HT1080 (cell line): ENCODE measurements at regions not wholly inside any gene's neighbourhood (a gene's known extent, or its start where the extent isn't known, plus 50 kb on each side); places are given as distances from the start of the nearest gene placed in this dataset.

Source experiments
- DNase-seq: peaks from one replicate; pipeline ENCODE4 v3.0.0-alpha.2; 2015; ENCODE audit warnings: low read depth

DNA sequence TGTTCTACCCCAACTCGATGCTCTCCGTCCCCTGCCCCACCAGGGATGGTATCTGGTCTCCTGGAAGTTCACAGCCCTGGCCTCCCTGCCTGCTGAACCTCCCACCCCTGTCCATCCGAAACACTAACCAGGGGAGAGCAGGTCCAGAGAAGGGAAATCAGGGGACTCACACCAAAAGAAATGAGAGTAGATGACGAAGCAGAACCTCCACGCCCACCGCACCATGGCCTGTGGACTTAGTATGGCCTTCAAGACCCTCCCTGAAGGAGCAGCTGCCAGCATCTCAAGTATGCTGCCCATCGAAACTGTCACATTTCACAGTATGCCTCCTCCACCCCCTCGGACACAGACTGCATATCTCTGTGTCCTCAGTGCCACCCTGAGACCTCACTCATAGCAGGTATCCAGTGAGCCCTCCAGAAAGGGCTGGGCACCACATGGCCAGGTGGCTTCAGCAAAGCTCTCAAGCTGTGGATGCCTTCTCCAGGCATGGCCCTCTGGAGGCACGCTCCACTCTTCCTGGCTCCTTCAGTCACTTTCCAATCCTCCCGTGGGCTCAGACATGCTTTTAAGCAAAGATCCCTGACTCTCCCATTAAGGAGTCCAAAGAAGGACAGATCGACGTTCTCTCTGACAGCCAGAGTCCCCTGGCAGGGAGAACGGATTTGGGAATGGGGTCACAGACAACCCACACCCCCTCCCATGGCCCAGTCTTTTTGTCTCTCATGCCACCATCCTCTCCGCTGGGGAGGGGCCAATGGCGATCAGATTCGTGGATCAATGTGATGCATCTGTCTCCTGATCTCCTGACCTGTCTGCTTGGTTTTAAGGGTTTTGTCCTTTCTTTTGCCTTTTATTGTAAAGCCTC is 158.4 kb downstream of the ANKRD60 start:
- no peak for DNase-seq

DNA sequence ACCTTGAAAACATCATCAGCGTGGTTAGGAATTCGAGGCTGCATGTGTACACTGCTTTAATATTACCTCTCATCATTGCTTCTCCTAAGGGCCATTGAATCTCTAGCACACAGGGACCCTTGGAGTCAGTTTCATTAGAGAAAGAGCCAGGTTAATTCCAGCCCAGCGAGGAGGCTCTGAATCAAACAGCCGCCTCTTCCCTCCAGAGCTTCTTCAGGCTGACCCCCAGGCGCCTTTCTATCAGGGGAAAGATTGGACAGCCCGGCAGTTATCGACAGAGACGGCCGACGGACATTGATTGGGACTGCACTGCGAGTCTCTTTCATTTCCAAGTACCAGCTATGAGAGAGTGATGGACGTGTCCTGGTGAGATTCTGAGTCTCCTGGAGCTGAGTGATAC is 159.2 kb downstream of the ANKRD60 start:
- DNase-seq: no peak

DNA sequence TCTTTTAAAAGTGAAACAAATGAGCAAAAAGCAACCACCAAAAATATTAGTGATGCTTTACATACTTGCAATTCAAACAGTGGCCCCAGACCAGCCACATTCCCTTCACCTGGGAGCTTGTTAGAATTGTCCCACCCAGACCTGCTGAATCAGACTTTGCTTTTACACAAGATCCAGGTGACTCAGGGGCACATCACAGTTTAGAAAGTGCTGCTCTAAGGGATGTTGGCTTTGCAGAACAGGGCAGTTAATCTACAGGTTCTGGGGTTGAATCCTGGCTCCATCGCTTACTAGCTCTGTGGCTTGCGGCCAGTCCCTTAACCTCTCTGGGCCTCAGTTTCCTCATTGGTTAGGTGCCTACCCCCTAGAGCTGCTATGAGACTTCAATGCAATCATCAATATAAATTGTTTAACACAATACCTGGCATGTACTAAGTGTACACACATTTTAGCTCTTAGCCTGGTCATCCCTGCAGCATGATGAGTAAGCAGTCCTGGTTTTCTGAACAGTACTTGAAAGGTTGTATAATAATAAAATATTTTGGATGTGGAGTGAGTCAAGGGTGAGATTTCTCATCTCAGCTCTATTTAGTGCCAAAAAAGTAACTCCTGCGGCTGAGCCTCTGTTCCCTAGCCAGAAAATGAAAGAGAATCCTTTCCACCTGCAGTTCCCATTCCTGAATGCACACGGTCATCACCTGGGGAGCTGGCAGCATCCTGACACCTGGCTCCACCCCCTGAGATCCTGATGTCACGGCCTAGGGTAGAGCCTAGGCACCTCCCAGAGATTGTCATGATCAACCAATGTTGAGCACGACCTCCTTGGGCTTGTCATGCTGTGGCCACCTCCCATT is 162.7 kb downstream of the ANKRD60 start:
- DNase-seq: peak; percentile 51

DNA sequence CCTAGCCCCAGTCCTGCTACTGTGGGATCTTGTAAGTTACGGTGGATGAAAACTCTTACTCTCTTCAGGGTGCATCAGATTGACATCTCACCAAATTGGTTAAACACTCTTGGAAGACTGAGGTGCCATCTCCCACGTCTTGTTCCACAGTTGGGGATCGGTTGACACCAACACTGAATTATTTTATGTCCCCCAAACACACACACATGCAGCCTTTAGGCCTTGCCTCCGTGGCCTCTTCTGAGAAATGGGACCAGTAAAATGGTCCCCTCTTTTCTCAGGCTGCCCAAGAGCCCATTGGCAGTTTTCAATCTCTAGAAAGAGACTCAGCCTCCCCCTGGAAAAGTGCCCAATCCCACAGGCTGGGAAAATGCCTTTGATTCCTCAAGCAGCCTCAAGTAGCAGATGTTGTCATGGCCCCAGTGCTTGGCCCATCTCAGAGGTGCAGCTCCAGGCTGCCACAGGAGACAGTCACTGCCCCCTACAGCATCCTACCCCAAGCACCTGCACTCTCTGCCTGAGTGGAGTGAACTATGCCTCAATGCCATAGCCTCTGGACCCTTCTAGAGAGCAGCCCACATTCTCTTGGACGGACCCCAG is 163.9 kb downstream of the ANKRD60 start:
- no peak for DNase-seq

DNA sequence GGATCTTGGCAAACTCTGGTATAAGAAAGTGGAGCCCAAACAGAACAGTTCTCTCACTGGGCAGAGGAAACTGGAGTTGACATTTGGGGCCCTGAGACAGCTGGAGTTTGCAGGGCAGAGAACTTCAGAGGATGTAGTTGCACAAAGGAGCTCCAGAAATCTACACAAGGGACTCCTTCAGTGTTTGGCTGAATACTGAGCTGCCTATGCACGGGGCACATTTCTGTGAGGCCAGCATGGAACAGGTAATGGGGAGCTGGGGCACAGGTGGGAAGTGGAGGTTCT is 169.3 kb downstream of the ANKRD60 start:
- DNase-seq: no peak

DNA sequence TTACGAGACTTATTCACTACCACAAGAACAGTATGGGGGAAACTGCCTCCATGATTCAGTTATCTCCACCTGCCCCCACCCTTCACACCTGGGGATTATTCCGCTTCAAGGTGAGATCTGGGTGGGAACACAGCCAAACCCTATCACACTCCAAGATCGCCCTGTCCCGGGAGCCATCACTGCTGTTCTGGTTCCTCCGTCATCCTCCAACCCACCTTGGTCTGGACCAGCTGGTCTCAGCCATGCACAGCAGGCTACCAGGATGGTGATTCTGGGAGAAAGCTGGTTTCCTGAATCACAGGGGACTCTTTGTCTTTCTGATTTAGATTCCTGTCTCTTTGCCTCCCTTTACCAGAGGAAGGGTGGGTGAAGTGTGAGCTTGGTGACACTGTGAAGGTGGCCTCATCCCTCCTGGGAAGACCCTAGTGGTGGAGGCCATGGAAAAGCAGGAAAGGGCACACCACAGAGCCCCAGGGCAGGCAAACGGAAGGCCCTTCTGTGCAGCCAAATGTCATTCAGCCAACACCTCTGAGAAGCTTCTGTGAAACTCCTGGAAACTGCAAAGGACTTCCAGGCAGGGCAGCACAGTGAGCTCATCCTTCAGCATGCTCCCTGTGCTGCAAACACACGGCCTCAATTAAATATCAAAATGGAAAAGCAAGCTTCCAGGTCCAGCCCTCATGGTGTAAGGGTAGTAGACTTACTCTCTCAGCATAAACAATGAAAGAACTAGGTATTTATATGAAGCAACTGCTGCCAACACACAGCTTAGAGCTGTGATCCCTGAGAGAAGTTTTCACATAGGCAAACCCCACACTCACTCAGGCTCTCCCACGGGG is 169.8 kb downstream of the ANKRD60 start:
- DNase-seq: no peak

DNA sequence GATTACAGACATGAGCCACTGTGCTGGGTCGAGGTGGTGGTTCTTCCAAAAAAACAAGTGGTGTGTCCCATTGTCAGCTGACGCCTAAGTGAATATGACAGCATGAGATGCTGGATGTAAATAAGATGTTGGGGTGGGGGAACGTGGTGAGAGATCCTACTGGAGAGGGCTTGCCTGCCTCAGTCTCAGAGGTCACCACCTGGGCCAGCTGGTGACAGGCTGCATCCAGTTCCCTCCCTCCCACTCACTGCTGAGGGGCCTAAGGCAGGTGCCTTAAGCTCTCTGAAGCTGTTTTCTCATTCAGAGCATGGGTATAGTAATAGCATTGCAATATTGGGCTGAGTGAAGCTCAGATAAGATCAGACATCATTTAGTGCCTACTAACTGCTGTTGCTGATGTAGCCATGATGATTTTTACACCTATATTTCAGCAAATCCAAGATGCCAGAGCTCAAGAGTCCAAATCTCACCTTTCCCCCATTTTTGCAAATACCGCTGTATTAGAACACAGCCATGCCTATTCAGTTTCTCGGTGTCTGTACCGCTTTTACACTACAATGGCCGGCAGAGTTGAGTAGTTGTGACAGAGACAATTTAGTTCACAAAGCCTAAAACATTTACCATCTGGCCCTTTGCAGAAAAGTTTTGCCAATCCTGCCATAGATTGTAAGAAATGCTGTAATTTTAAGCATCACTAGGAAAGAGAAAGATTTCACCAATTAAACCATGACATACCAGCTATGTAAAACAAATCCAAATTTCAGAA is 171.3 kb downstream of the ANKRD60 start:
- DNase-seq: no peak

DNA sequence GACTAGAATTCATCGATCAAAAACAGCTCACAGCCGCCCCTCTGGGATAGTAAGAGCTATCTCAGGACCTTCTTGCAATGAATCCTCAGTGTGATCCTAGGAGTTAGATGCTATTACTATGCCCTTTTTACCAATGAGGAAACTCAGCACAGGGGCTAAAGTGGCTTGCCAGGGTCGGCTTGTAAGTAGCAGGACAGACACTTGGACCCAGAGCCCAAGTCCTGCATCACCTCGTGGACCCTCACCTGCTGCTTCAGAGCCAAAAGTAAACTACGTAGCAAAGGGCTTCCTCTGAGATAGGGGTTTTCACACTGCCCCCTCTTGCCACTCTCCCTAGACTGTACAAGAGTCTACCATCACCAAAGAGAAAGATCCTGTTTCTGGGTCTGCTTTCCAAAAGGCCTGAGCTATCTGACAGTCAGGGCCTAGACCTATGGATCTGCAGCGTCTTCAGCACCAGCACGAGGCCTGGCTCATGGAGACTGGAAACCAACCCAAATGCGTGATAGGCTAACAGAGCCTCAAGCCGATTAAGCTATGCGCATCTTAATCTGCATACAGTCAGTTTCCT is 172.3 kb downstream of the ANKRD60 start:
- DNase-seq: no peak

DNA sequence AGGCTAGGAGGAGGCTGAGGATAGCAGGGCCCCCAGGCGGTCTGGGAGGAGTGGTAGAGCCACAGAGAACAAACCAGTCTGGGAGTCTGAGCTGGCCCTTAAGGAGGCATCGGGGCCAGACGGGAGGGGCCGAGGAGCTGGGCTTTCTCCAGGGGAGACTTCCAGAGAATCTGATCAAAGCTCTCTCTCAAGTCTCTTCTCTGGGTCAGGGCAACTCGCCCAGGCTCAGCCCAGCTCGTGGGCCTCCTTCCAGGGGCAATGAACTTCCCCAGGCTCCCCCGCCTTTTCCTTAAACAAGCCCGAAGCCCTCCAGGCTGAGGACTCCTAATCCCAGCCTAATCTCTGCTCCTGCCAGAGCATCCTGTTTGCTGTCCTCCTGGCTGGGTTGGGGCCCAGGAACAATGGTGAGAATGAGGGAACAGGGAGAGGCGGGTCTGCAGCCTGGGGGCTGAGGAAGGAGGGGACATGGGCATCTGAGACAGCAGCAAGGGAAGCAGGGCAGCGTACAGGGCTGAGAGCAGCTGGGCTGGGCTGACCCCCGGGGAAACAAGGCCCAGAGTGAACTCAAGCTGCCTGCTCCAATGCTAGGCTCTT is 173.6 kb downstream of the ANKRD60 start:
- DNase-seq: no peak

DNA sequence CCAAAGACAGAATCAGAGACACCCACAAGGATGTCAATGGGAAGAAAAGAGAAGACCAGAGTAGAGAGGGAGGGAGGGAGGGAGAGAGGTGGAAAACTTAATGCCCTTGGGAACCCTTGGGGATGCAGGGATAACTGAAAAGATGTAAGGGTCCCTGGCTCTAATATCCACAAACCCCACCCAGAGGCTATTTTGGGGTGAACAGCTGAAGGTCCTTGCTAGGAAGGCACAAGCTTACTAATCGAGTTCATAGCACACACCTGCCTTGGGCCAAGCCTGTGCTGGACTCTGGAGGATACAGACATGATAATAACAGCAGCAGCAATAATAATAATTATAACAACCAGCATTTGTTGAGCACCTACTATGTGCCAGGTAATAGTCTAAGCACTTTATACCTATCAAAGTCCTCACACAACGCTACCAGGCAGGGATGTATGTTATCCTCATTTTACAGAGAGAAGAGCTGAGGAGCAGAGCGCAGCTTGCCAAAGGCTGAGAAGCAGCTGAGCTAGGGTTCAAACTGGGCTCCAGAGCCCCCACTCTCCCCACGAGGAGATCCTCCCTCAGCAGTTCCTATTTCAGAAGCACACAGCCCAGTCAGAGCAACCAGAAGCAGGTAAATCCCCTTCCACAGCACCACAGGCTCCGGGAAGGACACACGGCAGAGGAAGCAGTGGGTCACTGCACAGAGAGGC is 174.2 kb downstream of the ANKRD60 start:
- no peak for DNase-seq

DNA sequence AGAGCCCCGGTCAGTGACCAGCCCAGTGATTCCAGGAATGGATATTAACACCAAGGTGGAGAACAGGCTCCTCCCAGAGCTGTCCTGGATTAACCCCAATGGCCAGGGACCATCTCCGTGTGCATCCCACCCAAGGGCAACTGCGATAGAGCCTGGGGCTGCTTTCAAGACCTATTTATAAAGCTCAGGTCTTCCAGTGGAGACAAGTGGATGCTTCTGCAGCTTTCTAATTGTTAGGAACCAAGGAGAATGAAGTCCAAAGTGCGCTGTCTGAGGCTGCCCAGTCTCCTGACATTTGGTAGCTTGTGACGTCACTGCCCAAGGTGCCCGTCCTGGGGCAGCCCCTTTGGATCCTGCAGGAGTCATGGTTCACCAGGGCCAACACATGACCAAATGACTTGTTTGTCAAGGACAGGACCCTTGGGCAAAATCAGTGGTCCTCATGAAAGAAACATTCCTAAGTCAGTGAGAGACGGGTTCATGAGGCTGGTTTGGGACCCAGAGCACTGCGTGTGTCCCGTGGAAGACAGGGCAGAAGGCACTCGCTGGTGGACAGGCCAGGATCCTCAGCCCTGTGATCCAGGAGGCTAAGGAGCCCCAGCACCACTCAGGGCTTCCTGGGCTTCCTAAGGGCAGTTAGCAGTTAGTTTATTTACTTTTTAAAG is 174.9 kb downstream of the ANKRD60 start:
- DNase-seq: no peak

DNA sequence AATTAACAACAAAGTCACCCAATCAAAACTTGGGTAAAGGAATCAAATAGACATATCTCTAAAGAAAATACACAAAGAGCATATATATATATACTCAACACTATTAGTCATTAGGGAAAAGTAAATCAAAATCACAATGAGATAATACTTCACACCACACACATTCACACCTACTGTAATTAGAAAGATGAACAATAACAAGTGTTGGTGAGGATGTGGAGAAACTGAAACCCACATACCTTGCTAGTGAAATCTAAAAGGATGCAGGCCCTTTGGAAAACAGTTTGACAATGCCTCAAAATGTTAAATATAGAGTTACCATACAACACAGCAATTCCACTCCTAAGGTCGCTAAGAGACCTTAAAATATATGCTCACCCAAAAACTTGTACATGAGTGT is 177.1 kb downstream of the ANKRD60 start:
- no peak for DNase-seq

DNA sequence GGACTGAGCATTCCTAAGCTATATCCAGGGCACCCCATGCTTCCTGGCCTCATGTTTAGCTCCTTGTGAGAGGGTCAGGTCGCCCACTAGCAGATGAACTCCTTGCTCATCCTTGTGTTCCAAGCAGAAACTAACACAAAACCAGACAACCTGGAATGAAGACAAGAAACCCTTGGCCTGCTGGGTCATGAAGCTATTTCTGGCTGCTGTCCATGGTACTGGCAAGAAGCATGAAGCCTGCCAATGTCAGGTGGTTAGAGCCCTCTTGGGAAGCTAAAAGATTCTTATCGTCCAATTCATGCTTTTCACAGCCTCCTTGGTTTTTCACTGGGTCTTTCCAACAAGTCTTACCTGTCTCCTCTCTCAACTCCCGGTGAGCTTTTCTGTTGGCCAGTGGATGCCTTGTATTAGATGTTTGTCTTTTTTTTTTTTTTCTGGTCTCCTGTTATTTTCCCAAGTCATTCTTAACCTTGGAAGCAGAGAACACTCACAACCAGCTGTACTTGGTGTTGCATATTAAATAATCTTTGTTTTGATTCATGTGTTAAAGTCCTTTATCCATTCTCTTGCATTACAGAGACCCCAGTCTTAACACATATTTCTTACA is 180.3 kb downstream of the ANKRD60 start:
- no peak for DNase-seq

DNA sequence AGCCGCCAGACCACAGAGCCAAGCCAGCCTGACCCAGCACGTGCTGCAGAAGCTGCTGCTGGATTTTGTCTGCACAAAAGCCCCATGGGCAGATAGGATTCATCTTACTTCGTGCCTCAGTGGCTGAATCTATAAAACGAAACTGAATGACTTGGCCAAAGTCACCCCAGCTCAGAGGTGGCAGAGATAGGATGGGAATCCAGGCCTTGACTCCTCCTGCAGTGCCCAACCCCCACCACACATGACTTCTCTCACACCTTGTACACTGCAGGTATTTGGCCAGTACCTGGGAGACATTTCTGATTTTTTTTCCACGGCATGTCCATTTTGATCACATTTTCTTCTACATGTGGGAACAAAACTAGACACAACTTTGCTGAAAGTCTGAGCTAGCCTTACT is 182.1 kb downstream of the ANKRD60 start:
- DNase-seq: no peak

DNA sequence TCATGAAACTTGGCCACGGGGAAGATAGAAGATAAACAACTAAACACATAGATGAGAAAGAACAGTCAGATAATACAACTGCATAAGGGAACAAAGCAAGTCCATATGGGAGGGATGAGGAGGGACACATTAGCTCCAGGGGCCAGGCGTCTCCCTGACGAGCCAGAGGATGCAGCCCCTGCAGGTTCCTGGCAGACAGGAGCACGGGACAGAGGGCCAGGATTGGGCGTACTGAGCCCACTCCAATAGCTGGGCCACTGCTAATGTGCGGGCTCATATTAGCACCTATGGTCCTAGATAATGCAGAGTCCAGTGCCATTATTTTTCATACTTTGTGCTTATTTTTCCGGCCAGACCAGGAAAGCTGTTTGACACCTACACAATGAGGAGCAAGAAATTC is 182.9 kb downstream of the ANKRD60 start:
- no peak for DNase-seq

DNA sequence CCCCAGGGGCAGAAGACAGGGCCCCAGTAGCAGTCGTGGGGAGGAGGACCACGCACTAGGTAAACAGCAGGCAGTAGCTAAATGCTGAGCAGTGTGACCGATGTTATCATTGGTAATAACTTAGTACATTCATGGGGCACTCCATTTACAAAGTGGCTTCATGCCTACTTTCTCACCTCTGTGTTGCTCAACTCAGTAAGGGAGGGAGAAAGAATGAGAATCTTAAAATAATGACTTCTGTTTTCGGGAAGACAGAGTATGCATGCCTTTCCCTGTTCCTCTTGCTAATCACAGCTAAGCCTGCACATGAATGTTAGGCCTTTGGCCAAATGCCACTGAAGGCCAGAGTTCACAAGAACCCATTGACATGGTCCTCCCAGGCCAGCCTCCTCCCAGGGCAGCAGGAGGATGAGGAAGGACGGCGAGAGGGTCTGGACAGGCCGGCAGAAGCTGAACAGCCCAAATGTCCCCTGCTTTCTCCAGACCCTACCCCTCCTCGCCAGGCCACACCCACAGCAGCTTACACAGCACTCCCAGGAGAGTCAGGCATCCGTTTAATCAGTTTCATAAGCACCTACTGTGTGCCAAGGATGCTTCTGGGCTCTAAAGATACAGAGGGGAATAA is 183.4 kb downstream of the ANKRD60 start:
- DNase-seq: no peak

DNA sequence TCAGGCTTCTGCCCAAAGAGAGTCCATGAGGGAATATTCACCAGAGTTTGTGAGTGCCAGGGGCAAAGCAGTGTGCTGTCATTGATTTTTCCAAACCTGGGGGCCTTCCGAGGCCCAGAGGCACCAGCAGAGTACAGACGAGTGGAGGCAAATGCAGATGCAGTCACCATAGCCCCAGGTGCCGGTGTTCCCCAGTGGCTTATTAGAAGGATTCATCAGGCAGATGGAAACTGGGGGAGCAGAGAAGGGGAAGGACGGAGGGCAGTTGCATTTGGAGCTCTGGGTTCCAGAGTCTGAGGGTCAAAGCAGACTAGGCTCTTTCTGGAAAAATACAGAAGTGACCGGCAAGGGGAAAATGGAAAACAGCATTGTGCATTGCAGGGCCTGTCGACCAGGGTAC is 184.2 kb downstream of the ANKRD60 start:
- no peak for DNase-seq
